Stimulated activated memory B cell treated with anti-CD40 and anti-IgM and Interleukin-4, amounts not matched to agents 10 μg/mL and 1 μg/mL and 100 μg/mL, for 72 hours (primary cell): ENCODE measurements at regions not wholly inside any gene's neighbourhood (a gene's known extent, or its start where the extent isn't known, plus 50 kb on each side); places are given as distances from the start of the nearest gene placed in this dataset.
A peak's percentile ranks its signal among the peaks of the same experiment; 100 is the strongest.
"Not testable (repeated sequence)": the region's sequence is repeated elsewhere in the genome, so short reads cannot be mapped to it uniquely, and the experiment has no call there.

Source experiments
- ATAC-seq: fragments of 150-1000 bp; cut with Tn5 transposase; 2 replicates; pipeline ENCODE4 v1.10.0; 2021
- H3K27ac Mint-ChIP-seq: one replicate; pipeline ENCODE4 v1.8.0; 2022; ENCODE audit warnings: mild to moderate bottlenecking, mixed read lengths
- H3K27me3 Mint-ChIP-seq: one replicate; pipeline ENCODE4 v1.8.0; 2022; ENCODE audit warnings: mixed read lengths
- H3K36me3 Mint-ChIP-seq: one replicate; pipeline ENCODE4 v1.8.0; 2022; ENCODE audit warnings: mixed read lengths
- H3K4me1 Mint-ChIP-seq: one replicate; pipeline ENCODE4 v1.8.0; 2022; ENCODE audit warnings: mixed read lengths
- H3K4me3 Mint-ChIP-seq: one replicate; pipeline ENCODE4 v1.8.0; 2022; ENCODE audit warnings: mild to moderate bottlenecking, moderate library complexity, mixed read lengths
- H3K9me3 Mint-ChIP-seq: one replicate; pipeline ENCODE4 v1.8.0; 2022; ENCODE audit warnings: mixed read lengths

GRCh38 chr4:141484298-141484697, 152.1 kb upstream of the IL15 start:
- ATAC-seq, H3K4me3 Mint-ChIP-seq, H3K27me3 Mint-ChIP-seq, H3K27ac Mint-ChIP-seq, H3K4me1 Mint-ChIP-seq: not testable (repeated sequence)
- Mint-ChIP-seq H3K9me3 (peaks cover 28% of the 10 kb centered on the region), H3K36me3 (peaks cover 15% of the 10 kb centered on the region)

GRCh38 chr4:141486375-141486997, 149.9 kb upstream of the IL15 start:
- H3K36me3 Mint-ChIP-seq, result peaks cover 6% of the 10 kb centered on the region
- no peak overlapping the region for H3K27ac Mint-ChIP-seq
- no peak overlapping the region for H3K4me3 Mint-ChIP-seq
- no peak for ATAC-seq
- peaks cover 17% of the 10 kb centered on the region for H3K27me3 Mint-ChIP-seq
- peaks cover 10% of the 10 kb centered on the region for H3K9me3 Mint-ChIP-seq
- no peaks in the 10 kb centered on the region for H3K4me1 Mint-ChIP-seq

GRCh38 chr4:141497627-141498026, 138.8 kb upstream of the IL15 start:
- Mint-ChIP-seq H3K9me3 (no peaks in the 10 kb centered on the region), H3K36me3 (no peaks in the 10 kb centered on the region), H3K27me3 (no peaks in the 10 kb centered on the region), H3K4me3 (no peak overlapping the region), H3K4me1 (no peaks in the 10 kb centered on the region), H3K27ac (no peak overlapping the region)
- ATAC-seq, result peak; percentile 65

- Mint-ChIP-seq H3K4me1 (no peaks in the 10 kb centered on the region), H3K4me3 (no peak overlapping the region), H3K27ac (no peak overlapping the region), H3K36me3 (no peaks in the 10 kb centered on the region), H3K9me3 (no peaks in the 10 kb centered on the region), H3K27me3 (no peaks in the 10 kb centered on the region)
- ATAC-seq, result no peak
Measured at GRCh38 chr4:141499261-141499853, 137.0 kb upstream of the IL15 start.

GRCh38 chr4:141501395-141501794, 135.0 kb upstream of the IL15 start:
- ATAC-seq, result no peak
- no peak overlapping the region for H3K27ac Mint-ChIP-seq
- H3K4me1 Mint-ChIP-seq, result no peaks in the 10 kb centered on the region
- H3K4me3 Mint-ChIP-seq, result no peak overlapping the region
- H3K36me3 Mint-ChIP-seq, result no peaks in the 10 kb centered on the region
- peaks cover 1% of the 10 kb centered on the region for H3K9me3 Mint-ChIP-seq
- no peaks in the 10 kb centered on the region for H3K27me3 Mint-ChIP-seq

GRCh38 chr4:141501931-141502330, 134.5 kb upstream of the IL15 start:
- no peak overlapping the region for H3K27ac Mint-ChIP-seq
- H3K27me3 Mint-ChIP-seq, result no peaks in the 10 kb centered on the region
- no peaks in the 10 kb centered on the region for H3K36me3 Mint-ChIP-seq
- H3K4me1 Mint-ChIP-seq, result no peaks in the 10 kb centered on the region
- no peak overlapping the region for H3K4me3 Mint-ChIP-seq
- no peak for ATAC-seq
- H3K9me3 Mint-ChIP-seq, result peaks cover 5% of the 10 kb centered on the region

- Mint-ChIP-seq H3K27ac (no peak overlapping the region), H3K9me3 (peaks cover 5% of the 10 kb centered on the region), H3K4me3 (no peak overlapping the region), H3K27me3 (no peaks in the 10 kb centered on the region), H3K4me1 (no peaks in the 10 kb centered on the region), H3K36me3 (no peaks in the 10 kb centered on the region)
- ATAC-seq, result no peak
Measured at GRCh38 chr4:141502755-141503154, 133.6 kb upstream of the IL15 start.

- peaks cover 2% of the 10 kb centered on the region for H3K36me3 Mint-ChIP-seq
- no peak overlapping the region for H3K4me3 Mint-ChIP-seq
- no peaks in the 10 kb centered on the region for H3K4me1 Mint-ChIP-seq
- no peaks in the 10 kb centered on the region for H3K27me3 Mint-ChIP-seq
- ATAC-seq, result no peak
- no peak overlapping the region for H3K27ac Mint-ChIP-seq
- H3K9me3 Mint-ChIP-seq, result peaks cover 7% of the 10 kb centered on the region
Measured at GRCh38 chr4:141503260-141503659, 133.1 kb upstream of the IL15 start.

- Mint-ChIP-seq H3K27ac (no peak overlapping the region), H3K9me3 (peaks cover 14% of the 10 kb centered on the region), H3K36me3 (peaks cover 8% of the 10 kb centered on the region), H3K4me1 (no peaks in the 10 kb centered on the region), H3K27me3 (peaks cover 5% of the 10 kb centered on the region), H3K4me3 (no peak overlapping the region)
- no peak for ATAC-seq
Measured at GRCh38 chr4:141511055-141511454, 125.3 kb upstream of the IL15 start.

- no peak for ATAC-seq
- no peaks in the 10 kb centered on the region for H3K4me1 Mint-ChIP-seq
- H3K4me3 Mint-ChIP-seq, result no peak overlapping the region
- H3K27ac Mint-ChIP-seq, result no peak overlapping the region
- H3K9me3 Mint-ChIP-seq, result peaks cover 3% of the 10 kb centered on the region
- H3K27me3 Mint-ChIP-seq, result peaks cover 11% of the 10 kb centered on the region
- H3K36me3 Mint-ChIP-seq, result no peaks in the 10 kb centered on the region
Measured at GRCh38 chr4:141513866-141514265, 122.5 kb upstream of the IL15 start.

GRCh38 chr4:141518222-141518621, 118.2 kb upstream of the IL15 start:
- Mint-ChIP-seq H3K27ac (no peak overlapping the region), H3K9me3 (no peaks in the 10 kb centered on the region), H3K4me1 (no peaks in the 10 kb centered on the region), H3K4me3 (no peak overlapping the region), H3K36me3 (no peaks in the 10 kb centered on the region), H3K27me3 (peaks cover 11% of the 10 kb centered on the region)
- ATAC-seq, result no peak

- Mint-ChIP-seq H3K4me3 (no peak overlapping the region), H3K36me3 (no peaks in the 10 kb centered on the region), H3K27ac (no peak overlapping the region), H3K9me3 (peaks cover 13% of the 10 kb centered on the region), H3K4me1 (no peaks in the 10 kb centered on the region), H3K27me3 (no peaks in the 10 kb centered on the region)
- ATAC-seq, result no peak
Measured at GRCh38 chr4:141524116-141524515, 112.3 kb upstream of the IL15 start.

- H3K4me1 Mint-ChIP-seq, result no peaks in the 10 kb centered on the region
- H3K4me3 Mint-ChIP-seq, result no peak overlapping the region
- peaks cover 13% of the 10 kb centered on the region for H3K9me3 Mint-ChIP-seq
- no peak overlapping the region for H3K27ac Mint-ChIP-seq
- no peak for ATAC-seq
- H3K36me3 Mint-ChIP-seq, result no peaks in the 10 kb centered on the region
- H3K27me3 Mint-ChIP-seq, result no peaks in the 10 kb centered on the region
Measured at GRCh38 chr4:141524841-141525240, 111.5 kb upstream of the IL15 start.

- peaks cover 20% of the 10 kb centered on the region for H3K9me3 Mint-ChIP-seq
- no peaks in the 10 kb centered on the region for H3K27me3 Mint-ChIP-seq
- H3K36me3 Mint-ChIP-seq, result no peaks in the 10 kb centered on the region
- no peak for ATAC-seq
- H3K4me3 Mint-ChIP-seq, result no peak overlapping the region
- no peak overlapping the region for H3K27ac Mint-ChIP-seq
- H3K4me1 Mint-ChIP-seq, result no peaks in the 10 kb centered on the region
Measured at GRCh38 chr4:141530627-141531026, 105.8 kb upstream of the IL15 start.

GRCh38 chr4:141534985-141535384, 101.4 kb upstream of the IL15 start:
- H3K9me3 Mint-ChIP-seq, result peaks cover 10% of the 10 kb centered on the region
- no peaks in the 10 kb centered on the region for H3K36me3 Mint-ChIP-seq
- no peaks in the 10 kb centered on the region for H3K4me1 Mint-ChIP-seq
- ATAC-seq, result no peak
- no peak overlapping the region for H3K4me3 Mint-ChIP-seq
- no peak overlapping the region for H3K27ac Mint-ChIP-seq
- no peaks in the 10 kb centered on the region for H3K27me3 Mint-ChIP-seq

GRCh38 chr4:141538001-141538400, 98.4 kb upstream of the IL15 start:
- no peak overlapping the region for H3K27ac Mint-ChIP-seq
- H3K4me1 Mint-ChIP-seq, result no peaks in the 10 kb centered on the region
- no peaks in the 10 kb centered on the region for H3K27me3 Mint-ChIP-seq
- ATAC-seq, result no peak
- no peak overlapping the region for H3K4me3 Mint-ChIP-seq
- H3K36me3 Mint-ChIP-seq, result no peaks in the 10 kb centered on the region
- peaks cover 4% of the 10 kb centered on the region for H3K9me3 Mint-ChIP-seq
